HL-60 (cell line): ENCODE measurements at regions not wholly inside any gene's neighbourhood (a gene's known extent, or its start where the extent isn't known, plus 50 kb on each side); places are given as distances from the start of the nearest gene placed in this dataset.

Source experiments
- DNase-seq, 2 experiments: peaks; one replicate each; pipeline ENCODE4 v3.0.0-alpha.2; 2010 to 2020; ENCODE audit warnings: low read depth in 1 of 2, low spot score in 1 of 2
- H3K27ac ChIP-seq: fragments of 250-450 bp; sonication (Bioruptor Pico); replicated peaks from 2 replicates; pipeline ENCODE4 v1.5.1; 2020; ENCODE audit warnings: mild to moderate bottlenecking, moderate library complexity
- H3K27me3 ChIP-seq: fragments of 250-450 bp; sonication (Bioruptor Pico); 2 replicates; pipeline ENCODE4 v1.5.1; 2021; ENCODE audit warnings: mild to moderate bottlenecking, moderate library complexity; ENCODE audit not compliant: insufficient read depth, poor library complexity, severe bottlenecking
- H3K4me3 ChIP-seq: replicated peaks from 2 replicates; pipeline ENCODE4 v1.5.1; 2011; ENCODE audit warnings: mild to moderate bottlenecking, control low read depth, low read length; ENCODE audit not compliant: insufficient read depth
- CTCF ChIP-seq: IDR thresholded peaks from one replicate; pipeline ENCODE4 v1.5.1; 2011; ENCODE audit warnings: low read length, control low read depth, inconsistent platforms; ENCODE audit not compliant: insufficient read depth
- GABPA ChIP-seq: IDR thresholded peaks from 2 replicates; pipeline ENCODE4 v1.6.1; 2012; ENCODE audit warnings: low read depth
- POLR2AphosphoS5 ChIP-seq: IDR thresholded peaks from 2 replicates; pipeline ENCODE4 v1.6.1; 2012; ENCODE audit warnings: low read depth
- SPI1 ChIP-seq: IDR thresholded peaks from 2 replicates; pipeline ENCODE4 v1.6.1; 2012; ENCODE audit warnings: low read depth, mild to moderate bottlenecking, borderline replicate concordance
- TF ChIP-seq, protein P1 (sequence below): IDR thresholded peaks from 2 replicates; pipeline ENCODE4 v1.6.1; 2012; ENCODE audit warnings: low read depth; ENCODE audit not compliant: insufficient replicate concordance

- no peak for DNase-seq
- no peaks in the 10 kb centered on the region for H3K27me3 ChIP-seq
- no peak overlapping the region for H3K27ac ChIP-seq
- TF ChIP-seq CTCF (no peak), POLR2AphosphoS5 (no peak), GABPA (no peak), SPI1 (no peak)
- TF ChIP-seq, protein P1, sequence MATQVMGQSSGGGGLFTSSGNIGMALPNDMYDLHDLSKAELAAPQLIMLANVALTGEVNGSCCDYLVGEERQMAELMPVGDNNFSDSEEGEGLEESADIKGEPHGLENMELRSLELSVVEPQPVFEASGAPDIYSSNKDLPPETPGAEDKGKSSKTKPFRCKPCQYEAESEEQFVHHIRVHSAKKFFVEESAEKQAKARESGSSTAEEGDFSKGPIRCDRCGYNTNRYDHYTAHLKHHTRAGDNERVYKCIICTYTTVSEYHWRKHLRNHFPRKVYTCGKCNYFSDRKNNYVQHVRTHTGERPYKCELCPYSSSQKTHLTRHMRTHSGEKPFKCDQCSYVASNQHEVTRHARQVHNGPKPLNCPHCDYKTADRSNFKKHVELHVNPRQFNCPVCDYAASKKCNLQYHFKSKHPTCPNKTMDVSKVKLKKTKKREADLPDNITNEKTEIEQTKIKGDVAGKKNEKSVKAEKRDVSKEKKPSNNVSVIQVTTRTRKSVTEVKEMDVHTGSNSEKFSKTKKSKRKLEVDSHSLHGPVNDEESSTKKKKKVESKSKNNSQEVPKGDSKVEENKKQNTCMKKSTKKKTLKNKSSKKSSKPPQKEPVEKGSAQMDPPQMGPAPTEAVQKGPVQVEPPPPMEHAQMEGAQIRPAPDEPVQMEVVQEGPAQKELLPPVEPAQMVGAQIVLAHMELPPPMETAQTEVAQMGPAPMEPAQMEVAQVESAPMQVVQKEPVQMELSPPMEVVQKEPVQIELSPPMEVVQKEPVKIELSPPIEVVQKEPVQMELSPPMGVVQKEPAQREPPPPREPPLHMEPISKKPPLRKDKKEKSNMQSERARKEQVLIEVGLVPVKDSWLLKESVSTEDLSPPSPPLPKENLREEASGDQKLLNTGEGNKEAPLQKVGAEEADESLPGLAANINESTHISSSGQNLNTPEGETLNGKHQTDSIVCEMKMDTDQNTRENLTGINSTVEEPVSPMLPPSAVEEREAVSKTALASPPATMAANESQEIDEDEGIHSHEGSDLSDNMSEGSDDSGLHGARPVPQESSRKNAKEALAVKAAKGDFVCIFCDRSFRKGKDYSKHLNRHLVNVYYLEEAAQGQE = no peak
- no peak overlapping the region for H3K4me3 ChIP-seq
Observed at GRCh38 chr1:223033658-223034057, 109.4 kb downstream of the TLR5 start.

DNA sequence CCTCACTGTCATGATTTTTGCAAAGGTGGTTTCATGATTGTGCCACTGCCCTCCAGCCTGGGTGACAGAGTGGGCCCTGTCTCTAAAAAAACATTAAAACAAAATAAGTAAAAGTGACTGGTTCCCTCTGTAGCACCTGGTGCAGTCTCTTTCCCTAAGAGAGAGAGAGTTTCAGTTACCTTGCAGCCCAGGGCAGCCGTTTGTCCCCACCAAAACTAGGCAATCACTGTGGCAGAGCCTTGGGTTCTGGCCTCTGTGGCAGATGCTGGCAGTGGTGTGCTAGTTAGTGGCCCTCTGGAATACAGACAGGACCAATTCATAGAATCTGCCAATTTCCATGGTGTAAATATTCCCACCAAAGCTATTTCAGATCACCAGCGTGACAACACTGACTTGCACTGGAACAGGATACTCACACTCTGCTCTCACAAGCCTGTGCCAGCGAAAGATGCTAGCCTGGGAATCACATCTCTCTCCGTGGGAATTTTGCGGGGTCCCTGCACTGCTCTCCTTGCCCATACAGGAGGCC is 108.7 kb downstream of the TLR5 start:
- DNase-seq = no peak
- H3K27ac ChIP-seq = no peak overlapping the region
- H3K27me3 ChIP-seq = no peaks in the 10 kb centered on the region
- no peak for TF ChIP-seq GABPA
- TF ChIP-seq, protein P1 = no peak
- TF ChIP-seq CTCF = no peak
- no peak for TF ChIP-seq POLR2AphosphoS5
- no peak for TF ChIP-seq SPI1
- no peak overlapping the region for H3K4me3 ChIP-seq

DNA sequence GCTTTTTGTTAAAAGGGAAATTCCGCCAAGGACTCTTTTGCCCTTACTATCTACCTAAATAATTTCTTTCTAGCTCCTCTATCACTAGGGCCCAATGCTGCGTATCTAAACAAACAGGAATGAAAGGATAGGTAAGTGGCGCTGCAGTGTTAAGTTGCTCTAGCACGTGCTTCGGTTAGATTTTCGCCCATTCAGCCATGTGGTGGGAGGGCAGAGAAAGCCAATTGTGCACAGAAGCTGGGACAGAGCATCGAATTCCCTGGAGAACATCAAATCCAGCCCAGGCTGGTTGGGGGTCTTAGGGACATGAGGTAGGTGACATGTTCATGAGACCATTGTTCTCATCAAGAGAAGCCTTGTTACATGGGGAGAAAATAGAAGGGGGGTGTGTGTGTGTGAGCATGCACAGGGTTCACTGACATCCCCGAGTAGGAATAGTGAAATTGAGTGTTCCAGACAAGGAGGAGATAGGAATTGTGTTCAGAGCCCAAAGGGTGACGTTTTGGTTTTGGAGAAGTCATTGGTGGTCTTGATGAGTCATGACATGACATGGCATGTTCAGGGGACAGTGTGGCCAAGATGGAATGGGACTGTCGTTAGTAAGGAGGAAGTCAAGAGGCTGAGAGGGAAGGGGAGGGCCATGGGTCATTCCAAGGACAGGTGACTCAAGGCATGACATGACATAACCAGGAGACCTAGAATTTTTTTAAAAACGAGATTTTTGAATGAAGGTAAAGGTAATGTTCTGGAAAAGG is 107.1 kb downstream of the TLR5 start:
- Histone ChIP-seq H3K4me3 (no peak overlapping the region), H3K27me3 (no peaks in the 10 kb centered on the region), H3K27ac (no peak overlapping the region)
- no peak for TF ChIP-seq SPI1
- TF ChIP-seq, protein P1 = no peak
- no peak for TF ChIP-seq POLR2AphosphoS5
- TF ChIP-seq CTCF = no peak
- TF ChIP-seq GABPA = no peak
- DNase-seq = no peak
